ENCODE measurements at regions not wholly inside any gene's neighbourhood (a gene's known extent, or its start where the extent isn't known, plus 50 kb on each side); places are given as distances from the start of the nearest gene placed in this dataset.

GRCh38 chr9:18357321-18357720 is 116.6 kb upstream of the ADAMTSL1 start:
- no peak for DNase-seq

GRCh38 chr9:18358325-18358724 is 115.6 kb upstream of the ADAMTSL1 start:
- DNase-seq, result no peak

- no peak for DNase-seq
These were observed 114.6 kb upstream of the ADAMTSL1 start for GRCh38 chr9:18359335-18359734.

- no peak for DNase-seq
These were observed 113.9 kb upstream of the ADAMTSL1 start for GRCh38 chr9:18360005-18360404.

- DNase-seq, result no peak
These were observed 112.3 kb upstream of the ADAMTSL1 start for GRCh38 chr9:18361646-18362045.

- DNase-seq, result no peak
These were observed 111.8 kb upstream of the ADAMTSL1 start for GRCh38 chr9:18362166-18362565.

- no peak for DNase-seq
These were observed 110.9 kb upstream of the ADAMTSL1 start for GRCh38 chr9:18362901-18363685.

- no peak for DNase-seq
These were observed 108.3 kb upstream of the ADAMTSL1 start for GRCh38 chr9:18365651-18366050.

GRCh38 chr9:18366184-18366583 is 107.8 kb upstream of the ADAMTSL1 start:
- no peak for DNase-seq

- no peak for DNase-seq
These were observed 105.7 kb upstream of the ADAMTSL1 start for GRCh38 chr9:18368206-18368605.

- no peak for DNase-seq
These were observed 102.8 kb upstream of the ADAMTSL1 start for GRCh38 chr9:18371141-18371540.

GRCh38 chr9:18371621-18372020 is 102.3 kb upstream of the ADAMTSL1 start:
- DNase-seq, result no peak

GRCh38 chr9:18379073-18379811 is 94.7 kb upstream of the ADAMTSL1 start:
- no peak for DNase-seq

- DNase-seq, result no peak
These were observed 91.7 kb upstream of the ADAMTSL1 start for GRCh38 chr9:18382243-18382642.

GRCh38 chr9:18384066-18384465 is 89.9 kb upstream of the ADAMTSL1 start:
- no peak for DNase-seq

- no peak for DNase-seq
These were observed 88.1 kb upstream of the ADAMTSL1 start for GRCh38 chr9:18385696-18386490.

GRCh38 chr9:18390393-18390792 is 83.6 kb upstream of the ADAMTSL1 start:
- no peak for DNase-seq

GRCh38 chr9:18393340-18394130 is 80.4 kb upstream of the ADAMTSL1 start:
- DNase-seq, result peak; percentile 98

- no peak for DNase-seq
These were observed 79.1 kb upstream of the ADAMTSL1 start for GRCh38 chr9:18394847-18395351.

- DNase-seq, result no peak
These were observed 77.7 kb upstream of the ADAMTSL1 start for GRCh38 chr9:18396102-18396728.

- DNase-seq, result no peak
These were observed 76.9 kb upstream of the ADAMTSL1 start for GRCh38 chr9:18397076-18397475.

- peak; percentile 86 for DNase-seq
These were observed 75.9 kb upstream of the ADAMTSL1 start for GRCh38 chr9:18398038-18398437.

Data from NCI-H1436 treated with DMSO at 0.1 percent for 48 hours (cell line).